MM.1S (cell line): ENCODE measurements at regions not wholly inside any gene's neighbourhood (a gene's known extent, or its start where the extent isn't known, plus 50 kb on each side); places are given as distances from the start of the nearest gene placed in this dataset.

ENCODE experiments used
- DNase-seq: peaks from one replicate; pipeline ENCODE4 v3.0.0-alpha.2; 2015
- H2AFZ ChIP-seq: fragments of 300-600 bp; sonication (generic); 2 replicates; pipeline ENCODE4 v1.6.0; 2016; ENCODE audit warnings: antibody characterized with exemption, low read length
- H3F3A ChIP-seq: fragments of 300-600 bp; sonication (generic); 2 replicates; pipeline ENCODE4 v1.6.1; 2016; ENCODE audit warnings: mild to moderate bottlenecking, antibody characterized with exemption, low read length, moderate library complexity, mixed read lengths; ENCODE audit not compliant: insufficient read depth
- H3K27ac ChIP-seq: fragments of 300-600 bp; sonication (generic); 2 replicates; pipeline ENCODE4 v1.5.1; 2016; ENCODE audit warnings: mild to moderate bottlenecking, low read length
- H3K27me3 ChIP-seq: fragments of 300-600 bp; sonication (generic); replicated peaks from 2 replicates; pipeline ENCODE4 v1.6.0; 2016; ENCODE audit warnings: low read length; ENCODE audit not compliant: insufficient read depth
- H3K36me3 ChIP-seq: fragments of 300-600 bp; sonication (generic); replicated peaks from 2 replicates; pipeline ENCODE4 v1.6.1; 2016; ENCODE audit warnings: mild to moderate bottlenecking, low read length, mixed read lengths; ENCODE audit not compliant: insufficient read depth
- H3K4me1 ChIP-seq: fragments of 300-600 bp; sonication (generic); 2 replicates; pipeline ENCODE4 v1.6.1; 2016; ENCODE audit warnings: low read length, mixed read lengths
- H3K4me2 ChIP-seq: fragments of 300-600 bp; sonication (generic); 2 replicates; pipeline ENCODE4 v1.6.0; 2016; ENCODE audit warnings: low read depth, low read length
- H3K4me3 ChIP-seq: fragments of 300-600 bp; sonication (generic); 2 replicates; pipeline ENCODE4 v1.5.1; 2016; ENCODE audit warnings: low read length, mixed read lengths
- H3K79me2 ChIP-seq: fragments of 300-600 bp; sonication (generic); 2 replicates; pipeline ENCODE4 v1.6.1; 2016; ENCODE audit warnings: mixed run types, low read length, mixed read lengths
- H3K9ac ChIP-seq: fragments of 300-600 bp; sonication (generic); 2 replicates; pipeline ENCODE4 v1.6.1; 2016; ENCODE audit warnings: low read length, mixed read lengths
- H3K9me2 ChIP-seq: fragments of 300-600 bp; sonication (generic); replicated peaks from 2 replicates; pipeline ENCODE4 v1.6.1; 2016; ENCODE audit warnings: mild to moderate bottlenecking, low read length, mixed read lengths; ENCODE audit not compliant: insufficient read depth
- H3K9me3 ChIP-seq: fragments of 300-600 bp; sonication (generic); replicated peaks from 2 replicates; pipeline ENCODE4 v1.6.1; 2016; ENCODE audit warnings: mild to moderate bottlenecking, low read length, mixed read lengths; ENCODE audit not compliant: insufficient read depth
- H4K20me1 ChIP-seq: fragments of 300-600 bp; sonication (generic); 2 replicates; pipeline ENCODE4 v1.6.1; 2016; ENCODE audit warnings: mild to moderate bottlenecking, low read length, moderate library complexity, mixed read lengths; ENCODE audit not compliant: insufficient read depth
- EZH2 ChIP-seq: fragments of 300-600 bp; sonication (generic); optimal IDR thresholded peaks from 2 replicates; pipeline ENCODE3; 2017; ENCODE audit warnings: low read depth, mild to moderate bottlenecking, antibody characterized with exemption, low read length, mixed read lengths
- EZH2phosphoT487 ChIP-seq: fragments of 300-600 bp; sonication (generic); IDR thresholded peaks from 2 replicates; pipeline ENCODE4 v1.6.1; 2018; ENCODE audit warnings: antibody characterized with exemption, low read length
- TF ChIP-seq, protein P1 (sequence below): fragments of 300-600 bp; sonication (generic); IDR thresholded peaks from 2 replicates; pipeline ENCODE4 v1.5.1; 2016; ENCODE audit warnings: antibody characterized with exemption, low read length, mixed read lengths

DNA sequence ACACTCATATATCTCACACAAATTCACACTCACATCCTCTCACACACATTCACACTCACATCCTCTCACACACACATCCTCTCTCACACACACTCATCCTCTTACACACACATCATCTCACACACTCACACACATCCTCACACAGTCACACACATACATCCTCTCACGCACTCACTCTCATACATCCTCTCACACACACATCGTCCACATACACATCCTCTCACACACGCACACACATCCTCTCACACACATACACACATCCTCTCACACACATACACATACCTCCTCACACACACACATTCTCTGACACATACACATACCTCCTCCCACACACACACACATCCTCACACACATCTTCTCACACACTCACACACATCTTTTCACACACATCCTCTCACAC is 129.1 kb upstream of the SLC30A5 start:
- H4K20me1 ChIP-seq: no peaks in the 10 kb centered on the region
- H3K79me2 ChIP-seq: no peaks in the 10 kb centered on the region
- no peaks in the 10 kb centered on the region for H3K4me1 ChIP-seq
- TF ChIP-seq, protein P1, sequence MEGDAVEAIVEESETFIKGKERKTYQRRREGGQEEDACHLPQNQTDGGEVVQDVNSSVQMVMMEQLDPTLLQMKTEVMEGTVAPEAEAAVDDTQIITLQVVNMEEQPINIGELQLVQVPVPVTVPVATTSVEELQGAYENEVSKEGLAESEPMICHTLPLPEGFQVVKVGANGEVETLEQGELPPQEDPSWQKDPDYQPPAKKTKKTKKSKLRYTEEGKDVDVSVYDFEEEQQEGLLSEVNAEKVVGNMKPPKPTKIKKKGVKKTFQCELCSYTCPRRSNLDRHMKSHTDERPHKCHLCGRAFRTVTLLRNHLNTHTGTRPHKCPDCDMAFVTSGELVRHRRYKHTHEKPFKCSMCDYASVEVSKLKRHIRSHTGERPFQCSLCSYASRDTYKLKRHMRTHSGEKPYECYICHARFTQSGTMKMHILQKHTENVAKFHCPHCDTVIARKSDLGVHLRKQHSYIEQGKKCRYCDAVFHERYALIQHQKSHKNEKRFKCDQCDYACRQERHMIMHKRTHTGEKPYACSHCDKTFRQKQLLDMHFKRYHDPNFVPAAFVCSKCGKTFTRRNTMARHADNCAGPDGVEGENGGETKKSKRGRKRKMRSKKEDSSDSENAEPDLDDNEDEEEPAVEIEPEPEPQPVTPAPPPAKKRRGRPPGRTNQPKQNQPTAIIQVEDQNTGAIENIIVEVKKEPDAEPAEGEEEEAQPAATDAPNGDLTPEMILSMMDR: no peak
- TF ChIP-seq EZH2 (no peak), EZH2phosphoT487 (no peak)
- no peak overlapping the region for H3K4me3 ChIP-seq
- no peak overlapping the region for H3K4me2 ChIP-seq
- H3K27ac ChIP-seq: no peak overlapping the region
- H3K9me3 ChIP-seq: no peaks in the 10 kb centered on the region
- H3K9me2 ChIP-seq: no peaks in the 10 kb centered on the region
- no peaks in the 10 kb centered on the region for H3F3A ChIP-seq
- no peak overlapping the region for H2AFZ ChIP-seq
- no peaks in the 10 kb centered on the region for H3K36me3 ChIP-seq
- no peaks in the 10 kb centered on the region for H3K27me3 ChIP-seq
- DNase-seq: no peak
- no peak overlapping the region for H3K9ac ChIP-seq

DNA sequence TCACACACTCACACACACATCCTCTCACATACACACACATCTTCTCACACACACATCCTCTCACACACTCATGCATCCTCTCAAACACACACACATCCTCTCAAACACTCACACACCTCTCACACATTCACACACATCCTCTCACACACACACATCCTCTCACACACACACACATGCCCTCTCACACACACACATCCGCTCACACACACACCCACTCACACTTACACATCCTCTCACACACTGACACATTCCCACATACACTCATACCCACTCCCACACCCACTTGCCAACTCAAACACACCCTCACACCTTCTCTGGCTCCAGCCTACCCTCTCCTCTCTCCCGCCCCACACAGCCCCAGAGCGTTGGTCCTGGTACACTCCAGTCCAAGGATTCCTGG is 127.9 kb upstream of the SLC30A5 start:
- Histone ChIP-seq H3K9ac (no peak overlapping the region), H3K36me3 (no peaks in the 10 kb centered on the region), H3K9me2 (no peaks in the 10 kb centered on the region), H3F3A (no peaks in the 10 kb centered on the region), H3K27ac (no peak overlapping the region), H3K4me1 (no peaks in the 10 kb centered on the region), H3K4me3 (no peak overlapping the region), H3K4me2 (no peak overlapping the region), H2AFZ (no peak overlapping the region), H3K9me3 (no peaks in the 10 kb centered on the region), H3K79me2 (no peaks in the 10 kb centered on the region), H3K27me3 (no peaks in the 10 kb centered on the region), H4K20me1 (no peaks in the 10 kb centered on the region)
- TF ChIP-seq, protein P1: no peak
- no peak for TF ChIP-seq EZH2
- TF ChIP-seq EZH2phosphoT487: no peak
- DNase-seq: no peak

DNA sequence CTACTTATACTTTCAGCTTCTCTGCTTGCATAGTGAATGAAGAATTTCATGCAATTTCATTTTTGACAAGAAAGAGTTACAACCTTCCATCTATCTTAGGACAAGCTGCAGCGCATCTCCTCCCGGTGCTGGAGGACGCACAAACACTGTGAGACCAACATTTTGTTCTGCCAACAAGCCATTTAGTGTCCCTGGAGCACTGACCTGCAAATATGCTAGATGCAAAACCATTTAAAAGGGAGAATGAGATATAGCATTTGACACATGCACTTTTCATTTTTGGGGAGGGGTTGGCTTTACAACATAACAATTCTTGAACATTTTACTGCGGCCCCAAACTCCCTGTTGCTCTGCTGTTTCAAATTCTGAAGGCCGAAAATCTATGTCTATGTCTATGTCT is 127.2 kb upstream of the SLC30A5 start:
- no peaks in the 10 kb centered on the region for H3K27me3 ChIP-seq

More for the DNA sequence above, 127.2 kb upstream of the SLC30A5 start:
- Histone ChIP-seq H3K9ac (no peak overlapping the region), H4K20me1 (no peaks in the 10 kb centered on the region), H3K9me2 (no peaks in the 10 kb centered on the region), H3K4me3 (no peak overlapping the region), H3F3A (no peaks in the 10 kb centered on the region), H3K27ac (no peak overlapping the region), H3K4me1 (no peaks in the 10 kb centered on the region), H3K4me2 (no peak overlapping the region), H3K79me2 (no peaks in the 10 kb centered on the region), H3K9me3 (no peaks in the 10 kb centered on the region), H3K36me3 (no peaks in the 10 kb centered on the region), H2AFZ (no peak overlapping the region)
- no peak for DNase-seq
- TF ChIP-seq, protein P1: no peak
- TF ChIP-seq EZH2: no peak
- no peak for TF ChIP-seq EZH2phosphoT487
